DOHH2 (cell line): ENCODE measurements at regions not wholly inside any gene's neighbourhood (a gene's known extent, or its start where the extent isn't known, plus 50 kb on each side); places are given as distances from the start of the nearest gene placed in this dataset.

Source experiments
- H3F3A ChIP-seq: fragments of 200-600 bp; sonication (generic), shearing (Covaris generic); 2 replicates; pipeline ENCODE4 v1.6.0; 2016; ENCODE audit warnings: antibody characterized with exemption, mild to moderate bottlenecking; ENCODE audit not compliant: control insufficient read depth, insufficient read depth
- H3K27ac ChIP-seq: fragments of 200-600 bp; sonication (generic); 2 replicates; pipeline ENCODE4 v1.5.1; 2014; ENCODE audit warnings: low read depth, mild to moderate bottlenecking, low read length, moderate library complexity
- H3K27me3 ChIP-seq: fragments of 200-600 bp; sonication (generic); 2 replicates; pipeline ENCODE4 v1.6.1; 2014; ENCODE audit warnings: mild to moderate bottlenecking, low read length, mixed read lengths; ENCODE audit not compliant: control insufficient read depth
- H3K36me3 ChIP-seq: fragments of 200-600 bp; sonication (generic); 2 replicates; pipeline ENCODE4 v1.6.1; 2014; ENCODE audit warnings: mild to moderate bottlenecking, low read length, moderate library complexity, mixed read lengths; ENCODE audit not compliant: control insufficient read depth
- H3K4me1 ChIP-seq: fragments of 200-600 bp; sonication (generic); 2 replicates; pipeline ENCODE4 v1.6.1; 2014; ENCODE audit warnings: mild to moderate bottlenecking, low read length, mixed read lengths; ENCODE audit not compliant: control insufficient read depth
- H3K4me2 ChIP-seq: fragments of 200-600 bp; sonication (generic); 2 replicates; pipeline ENCODE4 v1.6.0; 2014; ENCODE audit warnings: mild to moderate bottlenecking, low read length, moderate library complexity
- H3K4me3 ChIP-seq: fragments of 200-600 bp; sonication (generic); 2 replicates; pipeline ENCODE4 v1.5.1; 2014; ENCODE audit warnings: mild to moderate bottlenecking, low read length, mixed read lengths
- H3K79me2 ChIP-seq: fragments of 200-600 bp; sonication (generic); 2 replicates; pipeline ENCODE4 v1.6.1; 2014; ENCODE audit warnings: mild to moderate bottlenecking, low read length, mixed read lengths; ENCODE audit not compliant: control insufficient read depth
- H3K9me2 ChIP-seq: fragments of 200-600 bp; sonication (generic); replicated peaks from 2 replicates; pipeline ENCODE4 v1.6.1; 2014; ENCODE audit warnings: mild to moderate bottlenecking, low read length, mixed read lengths; ENCODE audit not compliant: control insufficient read depth
- H3K9me3 ChIP-seq: fragments of 200-600 bp; sonication (generic); 2 replicates; pipeline ENCODE4 v1.6.1; 2014; ENCODE audit warnings: antibody characterized with exemption, low read length, mixed read lengths; ENCODE audit not compliant: control insufficient read depth, insufficient read depth
- H4K20me1 ChIP-seq: fragments of 200-600 bp; sonication (generic); 2 replicates; pipeline ENCODE4 v1.6.0; 2014; ENCODE audit warnings: low read depth, mild to moderate bottlenecking, antibody characterized with exemption, low read length, moderate library complexity; ENCODE audit not compliant: control insufficient read depth, insufficient read depth
- EZH2phosphoT487 ChIP-seq: fragments of 200-600 bp; sonication (generic); IDR thresholded peaks from 2 replicates; pipeline ENCODE4 v1.6.1; 2017; ENCODE audit warnings: borderline replicate concordance, mild to moderate bottlenecking, antibody characterized with exemption, low read length, moderate library complexity, mixed read lengths
- TF ChIP-seq, protein P1 (sequence below): fragments of 200-600 bp; sonication (generic); IDR thresholded peaks from one replicate; pipeline ENCODE4 v1.5.1; 2014; ENCODE audit warnings: antibody characterized with exemption, mild to moderate bottlenecking, low read depth, low read length; ENCODE audit not compliant: poor library complexity, severe bottlenecking

DNA sequence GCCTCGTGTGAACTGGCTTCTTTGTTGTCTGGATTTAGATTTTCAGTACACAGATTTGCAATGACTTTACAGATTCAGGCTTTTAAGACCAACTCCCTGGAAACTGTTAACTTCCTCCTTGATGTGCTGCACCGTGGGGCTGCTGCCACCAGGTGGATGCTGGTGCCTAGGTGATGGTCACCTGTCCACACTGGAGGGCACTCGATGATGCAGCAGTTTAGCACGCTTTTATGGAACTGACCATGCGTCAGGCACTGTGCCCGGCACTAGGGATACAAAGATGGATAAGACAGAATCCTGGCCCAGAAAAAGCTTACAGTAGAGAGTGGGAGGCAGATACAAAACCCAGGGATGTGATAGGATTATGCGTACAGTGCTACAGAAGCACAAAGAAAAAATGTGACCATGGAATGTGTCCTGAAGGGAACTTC is 180.7 kb downstream of the CEP135 start:
- no peak overlapping the region for H3K27ac ChIP-seq
- H3F3A ChIP-seq, result no peaks in the 10 kb centered on the region
- H3K36me3 ChIP-seq, result no peaks in the 10 kb centered on the region
- no peak for TF ChIP-seq EZH2phosphoT487
- TF ChIP-seq, protein P1, sequence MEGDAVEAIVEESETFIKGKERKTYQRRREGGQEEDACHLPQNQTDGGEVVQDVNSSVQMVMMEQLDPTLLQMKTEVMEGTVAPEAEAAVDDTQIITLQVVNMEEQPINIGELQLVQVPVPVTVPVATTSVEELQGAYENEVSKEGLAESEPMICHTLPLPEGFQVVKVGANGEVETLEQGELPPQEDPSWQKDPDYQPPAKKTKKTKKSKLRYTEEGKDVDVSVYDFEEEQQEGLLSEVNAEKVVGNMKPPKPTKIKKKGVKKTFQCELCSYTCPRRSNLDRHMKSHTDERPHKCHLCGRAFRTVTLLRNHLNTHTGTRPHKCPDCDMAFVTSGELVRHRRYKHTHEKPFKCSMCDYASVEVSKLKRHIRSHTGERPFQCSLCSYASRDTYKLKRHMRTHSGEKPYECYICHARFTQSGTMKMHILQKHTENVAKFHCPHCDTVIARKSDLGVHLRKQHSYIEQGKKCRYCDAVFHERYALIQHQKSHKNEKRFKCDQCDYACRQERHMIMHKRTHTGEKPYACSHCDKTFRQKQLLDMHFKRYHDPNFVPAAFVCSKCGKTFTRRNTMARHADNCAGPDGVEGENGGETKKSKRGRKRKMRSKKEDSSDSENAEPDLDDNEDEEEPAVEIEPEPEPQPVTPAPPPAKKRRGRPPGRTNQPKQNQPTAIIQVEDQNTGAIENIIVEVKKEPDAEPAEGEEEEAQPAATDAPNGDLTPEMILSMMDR, result peak; percentile 70
- no peaks in the 10 kb centered on the region for H3K27me3 ChIP-seq
- H3K4me2 ChIP-seq, result no peak overlapping the region
- H4K20me1 ChIP-seq, result no peaks in the 10 kb centered on the region
- H3K79me2 ChIP-seq, result no peaks in the 10 kb centered on the region
- peaks cover 17% of the 10 kb centered on the region for H3K4me1 ChIP-seq
- no peaks in the 10 kb centered on the region for H3K9me2 ChIP-seq
- H3K4me3 ChIP-seq, result no peak overlapping the region
- no peaks in the 10 kb centered on the region for H3K9me3 ChIP-seq

DNA sequence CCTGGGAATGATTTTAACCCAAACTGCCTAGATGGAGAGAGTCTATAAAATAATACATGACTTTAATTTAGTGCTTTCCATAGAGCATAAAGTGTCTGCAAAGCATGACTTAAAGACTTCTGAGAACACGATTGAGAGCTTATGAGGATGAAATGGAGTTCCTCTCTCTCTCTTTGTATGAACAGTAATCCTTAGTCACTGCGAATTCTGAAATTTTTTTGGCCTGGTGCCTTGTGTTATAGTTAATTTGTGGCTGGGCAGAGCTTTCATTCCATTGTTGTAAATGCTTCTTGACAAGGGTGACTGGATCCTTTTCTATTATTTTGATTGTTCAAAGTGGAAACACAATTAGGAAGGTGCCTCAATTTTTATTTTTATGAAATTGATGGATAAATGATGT is 179.5 kb downstream of the CEP135 start:
- H3K27me3 ChIP-seq, result no peaks in the 10 kb centered on the region
- no peak for TF ChIP-seq EZH2phosphoT487
- TF ChIP-seq, protein P1, result no peak
- no peak overlapping the region for H3K4me2 ChIP-seq
- no peaks in the 10 kb centered on the region for H3F3A ChIP-seq
- H3K79me2 ChIP-seq, result no peaks in the 10 kb centered on the region
- H4K20me1 ChIP-seq, result no peaks in the 10 kb centered on the region
- H3K9me3 ChIP-seq, result no peaks in the 10 kb centered on the region
- no peak overlapping the region for H3K27ac ChIP-seq
- H3K9me2 ChIP-seq, result no peaks in the 10 kb centered on the region
- H3K4me3 ChIP-seq, result no peak overlapping the region
- H3K4me1 ChIP-seq, result peaks cover 17% of the 10 kb centered on the region
- no peaks in the 10 kb centered on the region for H3K36me3 ChIP-seq

DNA sequence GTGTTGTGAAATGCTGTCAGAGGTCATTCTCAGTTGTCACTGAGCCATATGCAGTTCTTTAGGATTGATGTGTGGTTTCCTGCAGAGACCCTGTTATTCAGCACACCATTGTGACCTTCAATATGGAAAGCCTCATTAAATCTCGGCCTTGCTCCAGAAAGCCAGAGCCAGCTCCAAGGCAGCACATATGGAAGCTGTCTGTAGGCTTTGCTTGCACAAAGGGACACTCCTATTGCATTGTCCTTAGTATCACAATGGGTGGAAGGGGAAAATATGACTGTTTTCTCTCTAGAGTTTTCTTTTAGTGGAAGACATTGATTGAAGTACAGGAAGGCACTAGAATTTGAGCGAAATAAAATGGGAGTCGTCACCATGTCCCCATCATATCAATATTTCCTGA is 179.0 kb downstream of the CEP135 start:
- H3K79me2 ChIP-seq, result no peaks in the 10 kb centered on the region
- TF ChIP-seq, protein P1, result no peak
- TF ChIP-seq EZH2phosphoT487, result no peak
- H3K4me3 ChIP-seq, result no peak overlapping the region
- H4K20me1 ChIP-seq, result no peaks in the 10 kb centered on the region
- H3K27ac ChIP-seq, result no peak overlapping the region
- no peaks in the 10 kb centered on the region for H3F3A ChIP-seq
- H3K9me2 ChIP-seq, result no peaks in the 10 kb centered on the region
- peaks cover 17% of the 10 kb centered on the region for H3K4me1 ChIP-seq
- no peaks in the 10 kb centered on the region for H3K9me3 ChIP-seq
- H3K36me3 ChIP-seq, result no peaks in the 10 kb centered on the region
- no peaks in the 10 kb centered on the region for H3K27me3 ChIP-seq
- no peak overlapping the region for H3K4me2 ChIP-seq

DNA sequence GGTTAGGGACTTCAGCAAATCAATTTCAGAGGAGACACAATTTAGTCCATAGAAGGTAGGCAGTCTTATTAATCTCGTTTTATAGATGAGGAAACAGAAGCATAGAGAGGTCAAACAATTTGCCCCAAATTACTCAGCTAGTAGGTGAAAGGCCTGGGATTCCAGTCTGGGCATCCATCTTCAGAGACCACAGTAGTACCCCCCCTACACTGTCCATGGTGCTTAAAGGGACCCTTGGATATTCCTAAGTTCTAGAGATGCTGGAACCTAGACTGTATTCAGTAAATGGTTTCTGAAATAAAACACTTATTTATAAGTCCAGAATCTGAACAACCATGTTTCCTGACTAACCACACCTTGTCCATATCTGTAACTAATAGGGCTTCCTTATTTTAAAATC is 174.8 kb downstream of the CEP135 start:
- TF ChIP-seq EZH2phosphoT487, result no peak
- TF ChIP-seq, protein P1, result no peak
- H3K27ac ChIP-seq, result no peak overlapping the region
- no peaks in the 10 kb centered on the region for H3K9me3 ChIP-seq
- no peaks in the 10 kb centered on the region for H3K9me2 ChIP-seq
- no peak overlapping the region for H3K4me2 ChIP-seq
- H4K20me1 ChIP-seq, result no peaks in the 10 kb centered on the region
- no peak overlapping the region for H3K4me3 ChIP-seq
- H3K79me2 ChIP-seq, result no peaks in the 10 kb centered on the region
- no peaks in the 10 kb centered on the region for H3K36me3 ChIP-seq
- H3K4me1 ChIP-seq, result no peaks in the 10 kb centered on the region
- no peaks in the 10 kb centered on the region for H3F3A ChIP-seq
- no peaks in the 10 kb centered on the region for H3K27me3 ChIP-seq
